A172 (cell line): ENCODE measurements at regions not wholly inside any gene's neighbourhood (a gene's known extent, or its start where the extent isn't known, plus 50 kb on each side); places are given as distances from the start of the nearest gene placed in this dataset.
"Not testable (repeated sequence)": the region's sequence is repeated elsewhere in the genome, so short reads cannot be mapped to it uniquely, and the experiment has no call there.

Source experiments
- DNase-seq: peaks from one replicate; pipeline ENCODE4 v3.0.0-alpha.2; 2015; ENCODE audit warnings: low spot score

GRCh38 chr16:46387720-46388119, 233.5 kb downstream of the SHCBP1 start:
- DNase-seq: not testable (repeated sequence)

GRCh38 chr16:46386805-46387620, 234.2 kb downstream of the SHCBP1 start:
- peak; percentile 31 for DNase-seq

GRCh38 chr16:46386110-46386771, 234.9 kb downstream of the SHCBP1 start:
- peak; percentile 85 for DNase-seq

GRCh38 chr16:46384285-46385061, 236.7 kb downstream of the SHCBP1 start:
- DNase-seq: peak; percentile 64

GRCh38 chr16:46383581-46383980, 237.6 kb downstream of the SHCBP1 start:
- peak; percentile 5 for DNase-seq

- peak; percentile 22 for DNase-seq
Observed at GRCh38 chr16:46382791-46383541, 238.2 kb downstream of the SHCBP1 start.

- DNase-seq: not testable (repeated sequence)
Observed at GRCh38 chr16:46382079-46382478, 239.1 kb downstream of the SHCBP1 start.

- DNase-seq: peak; percentile 19
Observed at GRCh38 chr16:46381344-46381743, 239.8 kb downstream of the SHCBP1 start.
